H9 (cell line): ENCODE measurements at regions not wholly inside any gene's neighbourhood (a gene's known extent, or its start where the extent isn't known, plus 50 kb on each side); places are given as distances from the start of the nearest gene placed in this dataset.

Source experiments
- DNase-seq: peaks from one replicate; pipeline ENCODE4 v3.0.0-alpha.2; 2017
- H2AFZ ChIP-seq: one replicate; pipeline ENCODE4 v1.6.1; 2013; ENCODE audit warnings: mild to moderate bottlenecking, low read length, control low read depth, moderate library complexity
- H2AK5ac ChIP-seq: 2 replicates; pipeline ENCODE4 v1.6.1; 2013; ENCODE audit warnings: low read length, control low read depth, mixed read lengths; ENCODE audit not compliant: insufficient read length
- H2BK120ac ChIP-seq: one replicate; pipeline ENCODE4 v1.6.1; 2013; ENCODE audit warnings: low read depth, mild to moderate bottlenecking, low read length, control low read depth, inconsistent platforms; ENCODE audit not compliant: poor library complexity, severe bottlenecking
- H2BK12ac ChIP-seq: 2 replicates; pipeline ENCODE4 v1.6.1; 2013; ENCODE audit warnings: low read length, control low read depth, mixed read lengths, low read depth; ENCODE audit not compliant: insufficient read length
- H2BK15ac ChIP-seq: 2 replicates; pipeline ENCODE4 v1.6.1; 2013; ENCODE audit warnings: low read depth, low read length, control low read depth
- H2BK20ac ChIP-seq: one replicate; pipeline ENCODE4 v1.6.1; 2013; ENCODE audit warnings: low read depth, mild to moderate bottlenecking, low read length, control low read depth, inconsistent platforms; ENCODE audit not compliant: poor library complexity, severe bottlenecking
- H2BK5ac ChIP-seq: 2 replicates; pipeline ENCODE4 v1.6.1; 2013; ENCODE audit warnings: low read length, control low read depth, mixed read lengths; ENCODE audit not compliant: insufficient read length
- H3K14ac ChIP-seq: 2 replicates; pipeline ENCODE4 v1.6.1; 2013; ENCODE audit warnings: low read length, control low read depth; ENCODE audit not compliant: insufficient read depth
- H3K18ac ChIP-seq: 2 replicates; pipeline ENCODE4 v1.6.1; 2013; ENCODE audit warnings: low read depth, mild to moderate bottlenecking, mixed read lengths, low read length, control low read depth; ENCODE audit not compliant: insufficient read length
- H3K23ac ChIP-seq: 2 replicates; pipeline ENCODE4 v1.6.1; 2013; ENCODE audit warnings: low read length, control low read depth, mixed read lengths, low read depth; ENCODE audit not compliant: insufficient read length
- H3K23me2 ChIP-seq: 2 replicates; pipeline ENCODE4 v1.6.1; 2013; ENCODE audit warnings: low read depth, mild to moderate bottlenecking, mixed read lengths, low read length, control low read depth; ENCODE audit not compliant: insufficient read length, poor library complexity, severe bottlenecking
- H3K27ac ChIP-seq: 2 replicates; pipeline ENCODE4 v1.5.1; 2013; ENCODE audit warnings: low read length, control low read depth, mixed read lengths, low read depth; ENCODE audit not compliant: insufficient read length
- H3K27me3 ChIP-seq: 2 replicates; pipeline ENCODE4 v1.6.1; 2013; ENCODE audit warnings: low read length, control low read depth, inconsistent platforms; ENCODE audit not compliant: insufficient read depth
- H3K4ac ChIP-seq: 2 replicates; pipeline ENCODE4 v1.6.1; 2013; ENCODE audit warnings: low read depth, mild to moderate bottlenecking, control low read depth, inconsistent platforms, low read length, moderate library complexity
- H3K4me1 ChIP-seq: 2 replicates; pipeline ENCODE4 v1.6.1; 2013; ENCODE audit warnings: low read length, control low read depth, inconsistent platforms; ENCODE audit not compliant: insufficient read depth
- H3K4me2 ChIP-seq: 2 replicates; pipeline ENCODE4 v1.6.1; 2013; ENCODE audit warnings: low read length, control low read depth, mixed read lengths; ENCODE audit not compliant: insufficient read length, insufficient read depth
- H3K56ac ChIP-seq: 2 replicates; pipeline ENCODE4 v1.6.1; 2013; ENCODE audit warnings: low read depth, mild to moderate bottlenecking, mixed read lengths, low read length, control low read depth; ENCODE audit not compliant: insufficient read length
- H3K79me1 ChIP-seq: 2 replicates; pipeline ENCODE4 v1.6.1; 2013; ENCODE audit warnings: low read depth, mild to moderate bottlenecking, moderate library complexity, low read length, control low read depth, inconsistent platforms; ENCODE audit not compliant: insufficient read depth, poor library complexity, severe bottlenecking
- H3K79me2 ChIP-seq: 2 replicates; pipeline ENCODE4 v1.6.1; 2013; ENCODE audit warnings: low read length, control low read depth, inconsistent platforms; ENCODE audit not compliant: insufficient read depth
- H3K9ac ChIP-seq: 2 replicates; pipeline ENCODE4 v1.6.1; 2013; ENCODE audit warnings: low read length, control low read depth, mixed read lengths; ENCODE audit not compliant: insufficient read length; ENCODE audit errors: extremely low read depth
- H3K9me3 ChIP-seq: one replicate; pipeline ENCODE4 v1.6.1; 2013; ENCODE audit warnings: low read depth, low read length, inconsistent platforms; ENCODE audit not compliant: control insufficient read depth
- H3T11ph ChIP-seq: one replicate; pipeline ENCODE4 v1.6.1; 2013; ENCODE audit warnings: mild to moderate bottlenecking, low read length, control low read depth, inconsistent platforms
- H4K20me1 ChIP-seq: one replicate; pipeline ENCODE4 v1.6.1; 2013; ENCODE audit not compliant: control insufficient read depth, insufficient read length, insufficient read depth
- H4K5ac ChIP-seq: 2 replicates; pipeline ENCODE4 v1.6.1; 2013; ENCODE audit warnings: low read depth, mild to moderate bottlenecking, mixed read lengths, low read length, control low read depth; ENCODE audit not compliant: insufficient read length
- H4K8ac ChIP-seq: replicated peaks from 2 replicates; pipeline ENCODE4 v1.6.1; 2013; ENCODE audit warnings: low read length, control low read depth, mixed read lengths, low read depth; ENCODE audit not compliant: insufficient read length
- H4K91ac ChIP-seq: 2 replicates; pipeline ENCODE4 v1.6.1; 2013; ENCODE audit warnings: low read depth, mild to moderate bottlenecking, moderate library complexity, mixed read lengths, low read length, control low read depth; ENCODE audit not compliant: insufficient read length
- H3K27ac Mint-ChIP-seq, 3 experiments: 2 replicates in 2 of 3; 3 replicates in 1 of 3; pipeline ENCODE4 v1.8.0; 2020 to 2021; ENCODE audit warnings: mixed read lengths in 3 of 3, mild to moderate bottlenecking in 1 of 3, moderate library complexity in 1 of 3
- H3K27me3 Mint-ChIP-seq: 2 replicates; pipeline ENCODE4 v1.8.0; 2021; ENCODE audit warnings: low read depth, mild to moderate bottlenecking, moderate library complexity, mixed read lengths
- H3K36me3 Mint-ChIP-seq, 3 experiments: 2 replicates in 2 of 3; 3 replicates in 1 of 3; pipeline ENCODE4 v1.8.0; 2020 to 2021; ENCODE audit warnings: low read depth in 3 of 3, mixed read lengths in 3 of 3; ENCODE audit not compliant: insufficient read depth in 1 of 3
- H3K4me1 Mint-ChIP-seq, 2 experiments: 2 replicates each; pipeline ENCODE4 v1.8.0; 2020; ENCODE audit warnings: mixed read lengths in 2 of 2
- H3K4me3 Mint-ChIP-seq, 2 experiments: 2 replicates in 1 of 2; 3 replicates in 1 of 2; pipeline ENCODE4 v1.8.0; 2020 to 2021; ENCODE audit warnings: mild to moderate bottlenecking in 2 of 2, mixed read lengths in 2 of 2, moderate library complexity in 1 of 2
- H3K9me3 Mint-ChIP-seq, 2 experiments: 2 replicates in 1 of 2; 3 replicates in 1 of 2; pipeline ENCODE4 v1.8.0; 2020; ENCODE audit warnings: mild to moderate bottlenecking in 2 of 2, mixed read lengths in 2 of 2, moderate library complexity in 1 of 2
- WGBS: extraction: QIAGEN DNeasy Blood & Tissue Kit; methylation state at CpG from one replicate; pipeline ENCODE4 v1.1.7; 2013; ENCODE audit warnings: missing lambda C conversion rate, low lambda C conversion rate, mixed read lengths; ENCODE audit not compliant: insufficient read length; ENCODE audit errors: extremely low coverage; 5-methylcytosine and 5-hydroxymethylcytosine counted together
- TF ChIP-seq, protein P1 (sequence below): fragments of 200-600 bp; sonication (generic); conservative IDR thresholded peaks from 3 replicates; pipeline ENCODE4 v1.8.0; 2021; ENCODE audit warnings: antibody characterized with exemption, mild to moderate bottlenecking

DNA sequence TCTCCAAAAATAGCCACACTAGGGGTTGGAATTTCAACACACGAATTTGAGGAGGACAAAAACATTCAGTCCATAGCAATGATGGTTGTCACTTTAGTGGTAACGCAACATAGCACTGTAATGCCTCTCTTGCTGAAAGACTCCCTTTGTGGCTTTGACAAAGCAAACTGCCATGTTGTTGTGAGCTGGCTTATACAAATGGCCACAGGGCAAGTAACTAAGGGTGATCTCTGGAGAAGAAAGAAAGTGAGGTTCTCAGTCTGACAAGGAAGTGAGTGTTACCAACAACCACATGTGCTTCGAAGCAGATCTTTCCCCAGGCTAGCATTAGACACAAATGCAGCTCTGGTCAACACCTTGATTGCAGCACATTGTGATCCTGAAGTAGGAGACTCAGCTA is 79.1 kb upstream of the PCDH17 start:
- H3K9me3 ChIP-seq: no peaks in the 10 kb centered on the region
- TF ChIP-seq, protein P1, sequence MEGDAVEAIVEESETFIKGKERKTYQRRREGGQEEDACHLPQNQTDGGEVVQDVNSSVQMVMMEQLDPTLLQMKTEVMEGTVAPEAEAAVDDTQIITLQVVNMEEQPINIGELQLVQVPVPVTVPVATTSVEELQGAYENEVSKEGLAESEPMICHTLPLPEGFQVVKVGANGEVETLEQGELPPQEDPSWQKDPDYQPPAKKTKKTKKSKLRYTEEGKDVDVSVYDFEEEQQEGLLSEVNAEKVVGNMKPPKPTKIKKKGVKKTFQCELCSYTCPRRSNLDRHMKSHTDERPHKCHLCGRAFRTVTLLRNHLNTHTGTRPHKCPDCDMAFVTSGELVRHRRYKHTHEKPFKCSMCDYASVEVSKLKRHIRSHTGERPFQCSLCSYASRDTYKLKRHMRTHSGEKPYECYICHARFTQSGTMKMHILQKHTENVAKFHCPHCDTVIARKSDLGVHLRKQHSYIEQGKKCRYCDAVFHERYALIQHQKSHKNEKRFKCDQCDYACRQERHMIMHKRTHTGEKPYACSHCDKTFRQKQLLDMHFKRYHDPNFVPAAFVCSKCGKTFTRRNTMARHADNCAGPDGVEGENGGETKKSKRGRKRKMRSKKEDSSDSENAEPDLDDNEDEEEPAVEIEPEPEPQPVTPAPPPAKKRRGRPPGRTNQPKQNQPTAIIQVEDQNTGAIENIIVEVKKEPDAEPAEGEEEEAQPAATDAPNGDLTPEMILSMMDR: no peak
- Mint-ChIP-seq H3K27me3 (no peaks in the 10 kb centered on the region), H3K36me3 (peaks cover 0 to 3% (median 0%) of the 10 kb centered on the region in 3 experiments; a peak in 2 of 7 replicates), H3K4me1 (peaks cover 3% of the 10 kb centered on the region in 2 experiments), H3K4me3 (no peak overlapping the region), H3K27ac (no peak overlapping the region), H3K9me3 (peaks cover 3 to 8% of the 10 kb centered on the region in 2 experiments; a peak in 3 of 5 replicates)
- no peaks in the 10 kb centered on the region for H4K20me1 ChIP-seq
- no peak overlapping the region for H3K9ac ChIP-seq
- H3K27me3 ChIP-seq: no peaks in the 10 kb centered on the region
- no peak overlapping the region for H4K5ac ChIP-seq
- H2AFZ ChIP-seq: no peak overlapping the region
- WGBS: no CpG with 5 or more reads among the region's 3 CpGs
- no peak overlapping the region for H2BK120ac ChIP-seq
- H3K4ac ChIP-seq: no peak overlapping the region
- H2AK5ac ChIP-seq: no peak overlapping the region
- H3K27ac ChIP-seq: no peak overlapping the region
- no peak overlapping the region for H3K23ac ChIP-seq
- no peak overlapping the region for H3K56ac ChIP-seq
- H2BK20ac ChIP-seq: no peak overlapping the region
- no peaks in the 10 kb centered on the region for H3K79me1 ChIP-seq
- no peak overlapping the region for H4K8ac ChIP-seq
- no peak overlapping the region for H2BK5ac ChIP-seq
- no peaks in the 10 kb centered on the region for H3K4me1 ChIP-seq
- no peak overlapping the region for H3T11ph ChIP-seq
- H2BK15ac ChIP-seq: no peak overlapping the region
- H4K91ac ChIP-seq: no peak overlapping the region
- no peaks in the 10 kb centered on the region for H3K79me2 ChIP-seq
- H3K4me2 ChIP-seq: no peak overlapping the region
- H2BK12ac ChIP-seq: no peak overlapping the region
- no peak for DNase-seq
- H3K23me2 ChIP-seq: no peaks in the 10 kb centered on the region
- H3K14ac ChIP-seq: no peak overlapping the region
- H3K18ac ChIP-seq: no peak overlapping the region
